ENCODE measurements at regions not wholly inside any gene's neighbourhood (a gene's known extent, or its start where the extent isn't known, plus 50 kb on each side); places are given as distances from the start of the nearest gene placed in this dataset.

- Histone ChIP-seq H3K9me3 (no peaks in the 10 kb centered on the region), H3K27ac (no peak overlapping the region), H3K4me3 (no peak overlapping the region), H3K36me3 (no peaks in the 10 kb centered on the region), H3K4me1 (no peaks in the 10 kb centered on the region), H3K27me3 (no peaks in the 10 kb centered on the region)
- no peak for DNase-seq
- no peak for TF ChIP-seq POLR2A (IDR thresholded peaks at IDR 0.05)
- TF ChIP-seq CTCF (IDR thresholded peaks at IDR 0.05) = no peak
These were observed 130.6 kb downstream of the SPATA19 start for GRCh38 chr11:133714471-133715375.

GRCh38 chr11:133713844-133714243 is 131.5 kb downstream of the SPATA19 start:
- Histone ChIP-seq H3K27me3 (no peaks in the 10 kb centered on the region), H3K36me3 (no peaks in the 10 kb centered on the region), H3K4me3 (no peak overlapping the region), H3K27ac (no peak overlapping the region), H3K9me3 (no peaks in the 10 kb centered on the region), H3K4me1 (no peaks in the 10 kb centered on the region)
- TF ChIP-seq CTCF (IDR thresholded peaks at IDR 0.05) (no peak), POLR2A (IDR thresholded peaks at IDR 0.05) (no peak)
- no peak for DNase-seq

GRCh38 chr11:133713406-133713805 is 131.9 kb downstream of the SPATA19 start:
- Histone ChIP-seq H3K36me3 (no peaks in the 10 kb centered on the region), H3K27me3 (no peaks in the 10 kb centered on the region), H3K27ac (no peak overlapping the region), H3K4me3 (no peak overlapping the region), H3K4me1 (no peaks in the 10 kb centered on the region), H3K9me3 (no peaks in the 10 kb centered on the region)
- TF ChIP-seq POLR2A (IDR thresholded peaks at IDR 0.05) (no peak), CTCF (IDR thresholded peaks at IDR 0.05) (no peak)
- no peak for DNase-seq

DNA sequence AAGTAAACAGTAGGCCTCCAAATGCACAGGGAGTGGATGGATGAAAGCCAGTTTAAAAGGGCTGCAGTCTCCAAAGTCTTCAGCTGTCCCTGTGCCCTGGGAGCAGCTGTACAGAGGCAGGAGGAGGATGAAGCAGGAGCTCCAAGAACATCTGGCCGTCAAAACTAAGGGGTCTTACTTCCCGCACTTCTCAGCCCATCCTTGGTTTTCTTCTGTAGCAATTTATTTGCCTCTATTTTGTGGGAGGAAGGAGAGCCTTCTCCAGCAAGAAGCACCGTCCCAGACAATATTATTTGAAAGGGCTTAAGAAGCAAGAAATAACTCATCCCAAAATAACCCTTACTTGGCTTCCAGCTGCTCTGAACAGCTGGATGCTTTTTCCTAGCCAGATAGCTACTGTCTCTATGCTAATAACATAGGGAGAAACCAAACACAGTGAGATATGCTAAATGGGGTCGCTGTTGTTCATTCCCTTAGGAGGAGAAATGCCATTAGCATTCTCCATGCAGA is 133.2 kb downstream of the SPATA19 start:
- TF ChIP-seq CTCF (IDR thresholded peaks at IDR 0.05) (no peak), POLR2A (IDR thresholded peaks at IDR 0.05) (no peak)
- H3K4me1 ChIP-seq = no peaks in the 10 kb centered on the region
- H3K4me3 ChIP-seq = no peak overlapping the region
- no peaks in the 10 kb centered on the region for H3K36me3 ChIP-seq
- no peak for DNase-seq
- H3K9me3 ChIP-seq = no peaks in the 10 kb centered on the region
- H3K27ac ChIP-seq = no peak overlapping the region
- no peaks in the 10 kb centered on the region for H3K27me3 ChIP-seq

DNA sequence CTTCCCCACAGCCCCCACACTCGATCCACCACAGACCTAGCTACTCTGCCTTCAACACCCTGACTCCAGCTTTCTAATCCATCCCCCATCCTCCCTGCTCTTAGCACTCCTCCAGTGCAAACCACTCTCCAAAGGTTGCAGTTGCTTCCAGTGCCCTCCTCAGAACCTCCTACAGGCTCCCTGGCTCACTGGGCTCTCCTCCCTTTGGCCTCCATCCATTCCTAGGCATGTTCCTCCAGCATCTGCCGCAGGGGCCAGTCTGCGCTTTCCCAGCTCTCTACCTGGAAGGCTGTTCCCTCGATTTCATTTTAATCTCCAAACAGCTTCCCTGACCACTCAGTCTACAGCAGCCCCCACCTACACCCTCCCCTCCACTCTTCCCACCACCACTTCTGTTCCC is 133.8 kb downstream of the SPATA19 start:
- H3K27me3 ChIP-seq = no peaks in the 10 kb centered on the region
- H3K9me3 ChIP-seq = no peaks in the 10 kb centered on the region
- no peaks in the 10 kb centered on the region for H3K4me1 ChIP-seq
- DNase-seq = no peak
- TF ChIP-seq POLR2A (IDR thresholded peaks at IDR 0.05) = no peak
- no peak for TF ChIP-seq CTCF (IDR thresholded peaks at IDR 0.05)
- H3K4me3 ChIP-seq = no peak overlapping the region
- H3K36me3 ChIP-seq = no peaks in the 10 kb centered on the region
- no peak overlapping the region for H3K27ac ChIP-seq
